DOHH2 (cell line): ENCODE measurements at regions not wholly inside any gene's neighbourhood (a gene's known extent, or its start where the extent isn't known, plus 50 kb on each side); places are given as distances from the start of the nearest gene placed in this dataset.

Experiments
- EZH2phosphoT487 ChIP-seq: fragments of 200-600 bp; sonication (generic); IDR thresholded peaks from 2 replicates; pipeline ENCODE4 v1.6.1; 2017; ENCODE audit warnings: borderline replicate concordance, mild to moderate bottlenecking, antibody characterized with exemption, low read length, moderate library complexity, mixed read lengths
- TF ChIP-seq, protein P1 (sequence below): fragments of 200-600 bp; sonication (generic); IDR thresholded peaks from one replicate; pipeline ENCODE4 v1.5.1; 2014; ENCODE audit warnings: antibody characterized with exemption, mild to moderate bottlenecking, low read depth, low read length; ENCODE audit not compliant: poor library complexity, severe bottlenecking

DNA sequence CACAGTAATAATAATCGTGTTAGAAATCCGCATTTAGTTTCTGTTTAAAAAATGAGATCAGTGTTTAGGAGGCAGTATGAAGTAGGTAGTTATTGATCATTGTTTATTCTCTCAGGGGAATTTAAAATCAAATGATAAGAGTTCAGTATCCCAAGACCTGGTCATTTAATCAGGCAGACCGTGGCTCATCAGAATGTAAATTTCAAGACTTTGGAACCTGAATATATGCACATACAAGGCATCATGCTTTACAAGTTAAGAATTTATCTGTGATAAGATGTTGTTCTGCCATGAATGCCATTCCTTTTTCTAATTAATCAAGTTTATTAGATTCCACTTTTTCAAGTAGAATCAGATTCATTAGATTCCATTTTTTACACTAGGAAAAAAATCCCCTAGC, 133.5 kb upstream of the MAOA start:
- TF ChIP-seq, protein P1, sequence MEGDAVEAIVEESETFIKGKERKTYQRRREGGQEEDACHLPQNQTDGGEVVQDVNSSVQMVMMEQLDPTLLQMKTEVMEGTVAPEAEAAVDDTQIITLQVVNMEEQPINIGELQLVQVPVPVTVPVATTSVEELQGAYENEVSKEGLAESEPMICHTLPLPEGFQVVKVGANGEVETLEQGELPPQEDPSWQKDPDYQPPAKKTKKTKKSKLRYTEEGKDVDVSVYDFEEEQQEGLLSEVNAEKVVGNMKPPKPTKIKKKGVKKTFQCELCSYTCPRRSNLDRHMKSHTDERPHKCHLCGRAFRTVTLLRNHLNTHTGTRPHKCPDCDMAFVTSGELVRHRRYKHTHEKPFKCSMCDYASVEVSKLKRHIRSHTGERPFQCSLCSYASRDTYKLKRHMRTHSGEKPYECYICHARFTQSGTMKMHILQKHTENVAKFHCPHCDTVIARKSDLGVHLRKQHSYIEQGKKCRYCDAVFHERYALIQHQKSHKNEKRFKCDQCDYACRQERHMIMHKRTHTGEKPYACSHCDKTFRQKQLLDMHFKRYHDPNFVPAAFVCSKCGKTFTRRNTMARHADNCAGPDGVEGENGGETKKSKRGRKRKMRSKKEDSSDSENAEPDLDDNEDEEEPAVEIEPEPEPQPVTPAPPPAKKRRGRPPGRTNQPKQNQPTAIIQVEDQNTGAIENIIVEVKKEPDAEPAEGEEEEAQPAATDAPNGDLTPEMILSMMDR = no peak
- TF ChIP-seq EZH2phosphoT487 = no peak
